CD4-positive, alpha-beta T cell treated with Interleukin-17A for 1 hour (primary cell): ENCODE measurements at regions not wholly inside any gene's neighbourhood (a gene's known extent, or its start where the extent isn't known, plus 50 kb on each side); places are given as distances from the start of the nearest gene placed in this dataset.

ENCODE experiments used
- DNase-seq: peaks from one replicate; pipeline ENCODE4 v3.0.0-alpha.2; 2020

DNA sequence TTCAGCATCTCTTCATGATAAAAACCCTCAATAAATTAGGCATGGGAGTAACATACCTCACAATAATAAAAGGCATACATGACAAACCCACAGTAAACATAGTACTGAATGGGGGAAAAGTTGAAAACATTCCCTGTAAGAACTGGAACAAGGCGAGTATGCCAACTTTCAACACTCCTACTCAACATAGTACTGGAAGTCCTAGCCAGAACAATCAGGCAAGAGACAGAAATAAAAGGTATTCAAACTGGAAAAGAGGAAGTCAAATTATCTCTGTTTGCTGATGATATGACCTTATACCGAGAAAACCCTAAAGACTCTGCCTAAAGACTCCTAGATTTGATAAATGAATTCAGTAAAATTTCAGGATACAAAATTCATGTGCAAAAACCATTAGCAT, 167.6 kb downstream of the TMEM38B start:
- DNase-seq = no peak

DNA sequence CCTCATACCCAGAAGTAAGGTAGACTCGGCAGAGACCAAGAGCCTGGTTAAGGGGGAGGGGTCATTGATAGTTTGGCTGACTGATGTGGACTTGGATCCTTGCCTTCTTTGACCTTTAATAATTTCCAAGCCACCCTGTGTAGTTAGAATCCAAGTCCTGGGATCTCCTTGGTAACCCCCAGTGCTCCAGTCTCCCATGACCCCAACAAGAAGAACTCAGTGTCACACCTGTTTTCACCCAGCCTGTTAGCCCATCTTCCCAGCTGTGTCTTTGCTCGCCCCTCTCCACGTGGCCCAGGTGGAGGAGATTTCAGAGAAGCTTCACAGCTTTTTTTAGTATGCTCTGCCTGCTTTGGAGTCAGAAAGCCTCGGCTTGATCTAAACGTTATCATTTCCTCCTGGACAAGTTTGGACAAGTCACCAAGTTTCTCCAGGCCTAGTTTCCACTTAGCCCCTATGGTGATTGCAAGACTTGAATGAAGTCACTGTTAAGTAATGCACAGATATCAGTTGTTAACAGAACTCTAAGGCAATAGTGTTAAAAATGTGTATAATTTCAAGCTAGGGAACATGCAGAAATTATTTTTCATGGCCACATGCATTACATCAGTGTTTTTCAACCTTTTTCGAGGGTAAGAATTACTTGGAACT, 170.0 kb downstream of the TMEM38B start:
- no peak for DNase-seq

DNA sequence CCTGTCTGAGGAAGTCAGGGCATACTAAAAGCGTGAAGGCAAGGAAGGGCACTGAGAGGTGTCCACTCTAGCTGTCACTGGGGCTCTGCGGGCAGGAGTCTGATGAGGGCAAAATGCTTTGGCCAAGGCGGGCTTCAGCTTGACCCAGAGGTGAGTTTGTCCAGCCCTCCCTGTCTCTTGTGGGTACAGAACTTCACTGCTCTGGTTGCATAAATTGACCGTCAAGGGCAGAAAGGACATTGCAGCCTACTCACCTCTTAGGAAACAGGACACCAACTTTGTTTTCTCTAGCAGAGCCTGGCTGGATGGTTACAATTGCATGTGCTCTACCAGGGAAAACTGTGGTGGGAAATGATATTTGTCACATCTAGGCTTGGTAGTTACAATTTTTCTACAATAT, 170.9 kb downstream of the TMEM38B start:
- DNase-seq = no peak

DNA sequence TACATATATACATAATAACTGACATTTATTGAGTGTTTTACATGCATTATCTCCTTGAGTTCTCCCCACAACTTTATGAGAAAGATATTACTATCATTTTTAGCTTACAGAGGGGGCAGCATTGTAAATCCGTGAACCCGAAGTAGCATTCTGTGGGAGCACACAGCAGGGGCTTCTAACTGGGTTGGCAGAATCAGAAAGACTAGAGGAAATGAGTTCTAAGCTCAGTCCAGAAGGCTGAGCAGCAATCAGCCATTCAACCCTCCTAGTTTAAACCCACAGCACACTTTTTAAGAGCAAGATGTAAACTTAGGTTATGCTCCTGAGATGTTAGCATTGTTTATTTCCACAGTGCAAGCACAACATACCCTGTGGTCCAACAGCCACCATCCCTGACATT, 177.2 kb downstream of the TMEM38B start:
- no peak for DNase-seq

DNA sequence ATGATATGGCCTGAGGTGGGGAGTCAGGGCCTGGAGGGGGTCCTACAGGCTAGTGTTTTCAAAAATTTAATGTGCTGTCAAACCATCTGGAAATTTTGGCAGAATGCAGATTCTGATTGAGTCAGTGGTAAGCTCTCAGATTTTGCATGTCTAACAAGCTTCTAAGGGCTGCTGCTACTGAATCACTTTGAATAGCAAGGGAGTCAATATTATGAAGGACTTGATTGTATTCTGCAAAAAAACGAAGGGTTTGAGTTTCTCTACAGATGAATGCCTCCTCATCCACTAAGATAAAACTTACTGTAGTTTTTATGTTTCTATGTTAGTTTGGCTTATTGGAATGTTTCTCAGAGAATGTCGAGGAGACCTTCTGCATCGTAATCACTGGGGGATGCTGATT, 179.5 kb downstream of the TMEM38B start:
- no peak for DNase-seq

DNA sequence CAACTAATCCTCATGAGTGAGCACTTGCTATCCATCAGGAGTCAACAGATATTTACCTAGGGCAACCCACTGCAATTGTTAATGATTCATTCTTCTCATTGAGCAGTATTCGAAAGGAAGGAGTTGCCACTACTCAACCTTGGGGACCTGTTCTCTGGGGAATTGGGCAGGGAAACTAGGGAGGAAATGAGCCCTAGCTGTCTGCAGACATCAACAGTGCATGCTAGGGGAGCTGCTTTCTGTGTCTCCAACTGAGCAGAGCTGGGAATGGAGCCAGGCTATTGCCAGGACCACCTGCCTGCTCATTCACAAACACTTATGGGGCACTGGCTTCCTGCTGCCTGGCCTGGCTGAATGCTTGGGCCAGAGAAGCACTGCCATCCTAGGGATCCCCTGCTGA, 183.4 kb downstream of the TMEM38B start:
- DNase-seq = no peak

DNA sequence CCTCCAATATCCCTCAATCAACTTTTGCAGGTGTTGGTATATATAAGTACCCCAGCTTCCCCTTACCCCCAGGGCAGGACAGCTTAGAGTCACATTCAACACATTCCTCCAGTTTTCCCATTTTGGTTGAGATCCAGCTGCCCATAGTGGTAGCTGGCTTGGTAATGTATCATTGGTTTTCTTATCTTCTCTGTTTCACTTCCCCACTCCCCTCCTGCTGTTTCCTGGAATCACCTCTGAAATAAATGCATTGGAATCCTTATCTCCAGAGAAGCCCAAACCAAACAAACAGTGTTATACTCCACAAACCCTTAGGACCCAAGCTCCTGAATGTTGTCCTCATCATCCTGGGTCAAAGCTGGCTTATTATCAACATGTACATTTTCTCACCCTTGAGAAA, 184.8 kb downstream of the TMEM38B start:
- DNase-seq = no peak

DNA sequence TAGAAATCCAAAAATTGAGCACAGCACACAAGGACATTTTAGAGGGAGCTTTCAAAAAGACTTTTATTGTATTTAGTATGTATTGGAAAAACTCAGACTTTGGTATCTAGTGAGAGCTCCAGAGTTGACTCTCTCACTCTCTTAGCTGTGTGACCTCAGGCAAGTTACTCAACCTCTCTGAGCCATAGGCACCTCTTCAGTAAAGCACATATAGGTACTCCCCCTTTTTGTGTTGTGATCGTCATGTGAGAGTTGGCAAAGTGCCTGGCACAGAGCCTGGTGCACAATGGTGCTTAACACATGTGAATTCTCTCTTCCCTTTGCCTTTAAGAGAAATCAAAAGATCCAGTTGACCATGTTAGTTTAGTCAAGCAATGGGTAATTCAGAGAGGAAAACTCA, 186.2 kb downstream of the TMEM38B start:
- DNase-seq = no peak

DNA sequence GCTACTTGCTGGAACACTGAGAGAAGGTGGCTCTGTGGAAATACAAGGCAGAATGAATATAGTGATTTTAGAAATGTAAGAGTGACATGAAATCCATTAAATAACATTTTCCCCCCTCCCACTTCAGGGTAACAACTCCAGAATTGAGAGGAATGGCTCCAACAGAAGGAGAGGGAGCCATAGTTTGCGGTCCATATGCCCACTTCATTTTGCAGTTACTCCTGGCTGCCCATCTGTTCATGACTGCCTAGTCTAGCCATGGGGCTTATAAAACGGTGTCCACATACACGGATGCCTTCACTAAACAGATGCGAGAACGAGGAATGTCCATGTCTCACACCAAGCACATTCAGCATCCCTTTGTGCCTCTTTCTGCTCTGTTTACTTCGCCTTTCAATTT, 186.7 kb downstream of the TMEM38B start:
- no peak for DNase-seq

DNA sequence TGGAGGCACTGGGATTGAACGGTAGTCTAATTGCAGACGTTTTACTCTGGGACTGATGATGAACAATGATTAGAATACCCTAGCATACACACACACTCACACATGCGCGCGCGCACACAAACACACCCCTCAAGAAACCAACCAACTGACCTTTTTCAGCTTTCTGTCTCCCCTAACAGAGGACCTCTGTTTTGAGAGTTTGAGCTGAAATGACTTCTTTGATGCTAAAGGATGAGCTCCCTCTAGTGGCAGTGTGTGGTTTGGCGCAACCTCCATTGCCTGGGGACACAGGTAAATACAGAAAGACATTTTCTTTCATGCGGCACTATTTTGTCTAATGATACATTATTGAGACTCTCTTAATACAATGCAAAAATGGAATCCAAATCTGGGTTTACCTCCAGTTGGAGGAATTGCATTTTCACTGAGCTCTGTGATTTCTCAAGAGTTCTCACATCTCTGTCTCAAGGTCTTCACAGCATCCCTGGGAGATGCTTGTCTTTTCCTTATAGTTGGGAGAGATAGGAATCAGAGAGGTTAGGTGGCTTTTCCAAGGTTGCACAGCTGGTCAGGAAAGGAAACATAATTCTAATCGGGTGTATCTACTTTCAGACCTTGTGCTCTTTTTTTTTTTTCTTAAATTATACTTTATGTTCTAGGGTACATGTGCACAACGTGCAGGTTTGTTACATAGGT, 187.5 kb downstream of the TMEM38B start:
- peak; percentile 64 for DNase-seq

DNA sequence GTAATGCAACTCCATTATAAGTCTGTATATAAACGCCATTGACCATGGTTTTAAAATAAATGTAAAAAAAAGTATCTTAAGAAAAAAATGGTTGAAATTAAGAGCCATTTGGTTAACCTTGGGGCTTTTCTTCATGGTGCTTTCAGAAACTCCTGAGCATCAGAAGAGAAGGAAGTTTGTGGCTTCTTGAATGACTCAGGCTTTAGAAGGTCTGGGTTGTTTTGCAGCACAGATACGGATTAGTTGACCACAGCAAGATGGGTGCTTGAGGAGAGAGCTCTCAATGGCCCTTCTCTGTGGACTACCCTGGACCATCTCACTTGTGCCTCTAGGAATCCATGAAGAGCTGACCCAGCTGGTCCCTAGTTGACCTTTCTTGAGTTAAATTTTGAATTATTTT, 189.5 kb downstream of the TMEM38B start:
- DNase-seq = no peak

DNA sequence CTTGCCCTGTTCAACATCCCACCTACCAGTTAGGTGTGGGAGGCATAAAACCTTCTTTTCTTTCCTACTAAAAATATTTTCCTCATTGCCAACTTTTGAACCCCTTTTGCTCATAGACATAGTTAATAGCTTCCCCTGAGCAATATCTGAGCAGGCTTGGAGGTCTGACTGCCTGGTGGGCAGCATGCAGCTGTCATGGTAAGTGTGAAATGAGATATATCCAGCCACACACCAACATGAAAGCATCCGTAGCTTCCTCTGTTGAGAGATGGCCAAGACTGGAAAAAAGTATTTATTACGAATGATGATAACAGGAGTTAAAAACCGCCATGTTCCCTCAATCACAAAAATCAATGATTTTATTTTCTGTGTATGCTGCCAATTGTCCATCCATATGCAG, 190.1 kb downstream of the TMEM38B start:
- DNase-seq = no peak

DNA sequence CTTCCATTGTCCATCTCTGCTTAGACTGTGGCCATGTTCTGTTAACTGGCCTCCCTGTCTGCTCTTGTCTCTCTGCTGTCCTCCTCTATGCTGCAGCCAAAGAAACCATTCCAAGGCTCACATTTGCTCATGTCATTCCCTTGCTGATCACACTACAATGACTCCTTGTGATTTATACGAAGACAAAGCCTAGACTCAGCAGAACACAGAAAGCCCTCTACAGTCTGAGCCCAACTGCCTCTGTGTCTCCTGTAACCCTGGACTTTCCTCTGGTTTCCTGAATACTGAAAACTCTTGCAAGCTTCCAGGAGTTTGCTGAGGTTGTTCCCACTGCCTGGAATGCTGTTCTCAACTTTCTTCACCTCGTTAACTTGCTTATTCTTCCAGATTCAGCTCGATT, 191.8 kb downstream of the TMEM38B start:
- no peak for DNase-seq

DNA sequence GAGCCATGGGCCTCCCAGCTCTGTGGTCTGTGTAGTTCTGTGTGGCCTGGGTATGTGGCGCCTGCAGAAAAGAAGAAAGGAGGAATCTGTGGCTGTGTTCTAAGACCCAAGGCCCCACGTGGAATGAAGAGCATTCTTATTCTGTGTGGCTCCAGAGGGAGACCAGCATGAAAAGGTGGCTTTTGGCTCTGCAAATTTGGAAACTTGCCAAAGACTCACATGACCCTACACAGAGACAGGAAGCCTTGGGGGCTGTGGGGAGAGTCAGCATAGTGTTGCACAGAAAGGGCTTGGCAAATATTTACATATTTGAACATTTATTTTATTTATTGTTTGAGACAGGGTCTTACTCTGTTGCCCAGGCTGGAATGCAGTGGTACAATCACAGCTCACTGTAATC, 193.3 kb downstream of the TMEM38B start:
- no peak for DNase-seq

DNA sequence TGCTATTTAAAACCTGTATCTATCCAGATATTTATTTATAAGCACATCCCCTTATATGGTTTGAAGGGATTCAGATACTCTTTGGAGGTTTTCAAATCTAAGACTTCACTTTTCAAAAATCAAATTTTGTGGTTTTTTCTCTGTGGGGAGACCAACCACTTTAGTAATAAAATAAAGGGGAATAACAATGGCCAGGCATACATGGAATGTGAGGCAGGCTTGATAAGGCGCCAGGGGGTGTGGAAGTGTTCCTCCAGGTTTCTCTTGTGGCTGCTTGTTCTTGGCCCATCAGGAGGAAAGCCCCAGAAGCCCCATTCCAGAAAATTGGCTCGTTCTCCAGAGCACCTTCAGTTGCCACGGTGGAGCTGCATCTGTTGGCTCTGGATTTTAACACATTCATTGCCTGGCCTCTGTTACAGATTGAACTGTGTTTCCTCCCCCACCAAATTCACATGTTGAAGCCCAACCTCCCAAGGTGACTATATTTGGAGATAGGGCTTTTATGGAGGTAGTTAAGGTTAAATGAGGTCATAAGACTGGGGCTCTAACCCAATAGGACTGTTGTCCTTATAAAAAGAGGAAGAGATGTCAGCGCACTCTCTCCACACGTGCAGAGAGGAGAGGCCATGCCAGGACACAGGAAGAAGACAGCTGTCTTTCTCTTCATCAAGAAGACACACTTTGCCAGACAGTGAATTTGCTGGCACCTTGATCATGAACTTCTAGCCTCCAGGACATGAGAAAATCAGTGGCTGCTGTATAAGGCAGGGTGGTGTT, 195.9 kb downstream of the TMEM38B start:
- no peak for DNase-seq

DNA sequence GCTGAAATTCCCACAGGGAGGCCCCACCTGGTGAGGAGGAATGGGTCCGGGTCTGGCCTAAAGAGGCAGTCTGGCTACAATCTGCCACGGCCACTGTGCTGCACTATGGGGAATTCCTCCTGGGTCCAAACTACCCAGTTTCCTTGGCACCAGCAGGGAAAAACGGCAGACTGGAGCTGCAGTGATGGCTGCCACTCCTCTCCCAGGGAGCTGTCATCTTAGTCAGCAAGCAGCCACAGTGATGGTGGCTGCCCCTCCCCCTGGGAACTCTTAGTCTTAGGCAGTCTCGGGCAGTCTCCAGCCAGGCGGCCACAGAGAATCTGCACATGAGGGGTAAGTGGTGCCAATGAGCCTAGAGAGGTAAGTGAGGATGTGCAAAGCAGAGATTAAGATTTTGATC, 205.8 kb downstream of the TMEM38B start:
- no peak for DNase-seq

DNA sequence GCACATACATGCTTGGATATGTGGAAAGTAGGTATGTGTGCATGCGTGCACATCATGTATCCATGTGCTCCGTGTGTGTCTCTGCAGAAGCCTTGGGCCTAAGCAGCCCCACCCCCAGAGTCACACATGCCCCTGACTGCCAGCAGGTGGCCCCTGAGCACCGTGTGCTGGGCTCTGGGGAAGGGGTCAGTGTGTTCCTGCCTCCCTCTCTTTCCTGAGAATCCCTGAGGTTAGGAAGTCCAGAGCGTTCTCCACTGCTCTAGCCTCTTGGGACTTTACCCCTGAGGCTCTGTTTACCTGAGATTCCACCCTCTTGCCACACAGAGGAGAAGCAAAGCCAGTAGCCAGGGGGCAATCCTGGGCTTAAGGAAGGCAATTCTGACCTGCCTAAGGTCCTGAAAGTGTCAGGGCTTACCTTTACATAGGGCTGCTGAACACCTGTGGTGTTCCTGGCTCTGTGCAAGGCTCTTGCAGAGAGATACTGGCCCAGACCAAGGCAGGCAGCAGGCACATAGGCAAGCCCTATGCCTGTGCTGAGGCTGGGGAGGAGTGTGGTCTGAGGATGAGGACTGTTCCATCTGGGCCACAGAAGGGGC, 207.3 kb downstream of the TMEM38B start:
- DNase-seq = no peak

DNA sequence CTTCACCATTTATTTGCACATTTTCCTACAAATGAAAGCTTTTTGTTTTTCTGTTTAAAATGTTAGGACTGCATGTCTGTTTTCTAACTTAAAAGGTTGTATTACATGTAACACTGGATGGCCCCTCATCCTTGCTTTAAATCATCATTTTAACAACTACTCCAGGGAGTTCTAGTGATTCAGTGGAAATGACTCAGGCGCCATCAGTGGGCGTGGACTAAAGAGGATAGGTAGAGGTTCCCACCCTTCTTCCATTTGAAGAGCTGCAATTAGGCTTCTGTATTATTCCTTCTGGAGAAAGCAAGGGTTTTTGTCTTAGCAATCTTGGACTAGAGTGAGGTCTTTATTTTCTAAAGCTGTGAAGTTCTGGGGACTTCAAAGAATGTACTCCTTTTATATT, 213.7 kb downstream of the TMEM38B start:
- no peak for DNase-seq

DNA sequence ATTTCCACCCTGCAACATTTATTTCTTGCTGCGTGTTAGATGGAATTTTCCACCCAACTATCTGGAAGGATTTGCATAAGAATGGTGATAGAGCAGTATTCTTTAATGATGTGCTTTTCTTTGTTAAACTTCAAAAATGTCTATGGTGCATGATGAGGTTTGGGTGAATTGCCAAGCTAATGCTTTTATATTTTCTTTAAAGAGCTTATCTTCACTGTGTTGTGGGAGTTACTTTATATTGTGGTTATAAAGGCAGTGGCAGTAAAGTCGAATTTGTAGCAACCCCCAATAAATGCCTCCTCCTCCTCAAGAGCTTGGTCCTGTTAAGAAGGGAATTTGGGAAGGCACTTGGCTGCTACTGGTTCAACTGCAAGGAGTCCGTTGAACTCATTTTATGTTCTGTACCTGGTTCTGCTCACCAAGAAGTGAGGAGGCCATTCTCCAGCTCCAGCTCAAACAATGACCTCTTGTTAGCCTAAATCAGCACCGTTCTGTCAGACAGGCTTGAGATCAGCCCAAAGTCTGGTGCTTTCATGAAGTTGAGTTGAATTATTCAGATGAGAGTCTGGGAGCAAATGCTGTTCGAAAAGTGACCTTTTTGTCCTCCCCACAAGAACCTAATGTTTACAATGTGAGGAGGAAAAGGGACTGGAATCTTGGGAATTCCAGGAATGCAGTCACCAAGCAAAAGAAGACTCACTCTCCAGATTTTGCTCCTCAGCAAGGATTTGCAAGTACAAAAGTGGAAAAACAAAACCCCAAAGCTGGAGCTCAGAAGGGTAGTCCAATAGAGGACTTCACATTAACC, 217.0 kb downstream of the TMEM38B start:
- DNase-seq = no peak

DNA sequence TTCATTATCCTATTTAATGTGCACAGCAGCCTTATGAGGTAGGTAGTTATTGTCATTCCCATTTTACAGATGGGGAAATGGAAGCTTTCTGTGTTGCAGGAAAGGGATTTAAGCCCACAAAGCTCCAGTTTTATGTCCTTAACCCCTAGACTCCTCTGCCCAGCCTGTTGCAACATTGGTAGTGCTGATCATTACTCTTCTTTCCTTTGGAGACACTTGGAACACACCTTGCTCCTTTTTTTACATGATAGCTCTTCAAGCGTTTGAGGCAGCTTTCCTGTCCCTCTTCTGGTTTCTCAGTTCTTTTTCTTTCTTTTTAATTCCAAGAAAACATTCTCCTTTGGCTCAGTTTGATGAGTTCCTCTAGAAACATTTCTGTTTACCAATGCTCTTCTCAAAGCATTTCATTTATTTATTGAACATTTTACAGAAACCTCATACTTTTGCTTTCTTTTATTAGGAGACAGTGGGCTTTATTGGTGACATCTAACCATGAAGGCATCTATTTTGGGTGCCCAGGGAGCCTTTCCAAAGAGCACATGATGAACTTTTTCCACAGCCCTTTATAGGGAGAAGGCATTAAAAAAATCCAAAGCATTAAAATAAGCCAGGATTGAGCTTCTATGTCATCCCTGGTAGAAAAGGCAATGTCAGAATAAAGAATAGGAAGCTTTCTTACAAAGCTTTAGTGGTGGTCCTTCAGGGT, 218.0 kb downstream of the TMEM38B start:
- DNase-seq = no peak

DNA sequence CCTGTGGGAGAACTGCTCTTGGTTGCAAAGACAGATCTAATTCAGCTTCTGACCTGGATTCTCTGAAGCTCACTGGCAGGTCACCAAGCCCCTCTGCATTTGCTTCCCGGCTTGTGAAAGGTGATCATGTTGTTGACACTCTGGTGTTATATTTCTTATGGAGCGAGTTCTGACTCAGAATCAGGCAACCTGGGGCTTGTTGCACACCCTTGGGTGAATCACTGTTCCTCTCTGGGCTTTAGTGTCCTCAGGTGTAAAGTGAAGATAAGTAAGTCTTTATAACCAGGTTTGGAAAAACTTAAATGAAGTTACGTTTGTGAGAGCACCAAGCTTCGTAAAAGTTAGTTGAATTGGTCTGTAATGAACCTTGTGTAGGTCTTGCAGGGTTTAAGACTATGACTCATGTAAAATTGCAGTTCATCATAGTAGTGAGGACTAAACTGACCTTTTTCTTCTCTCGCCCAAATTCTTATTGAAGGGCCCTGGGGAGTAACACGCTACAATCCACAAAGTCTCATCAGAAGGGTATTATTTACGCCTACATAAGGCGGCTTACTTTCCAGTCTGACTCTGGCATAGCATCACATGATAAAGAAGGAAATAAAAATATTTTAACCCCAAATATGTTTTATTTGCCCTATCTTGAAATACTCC, 218.6 kb downstream of the TMEM38B start:
- no peak for DNase-seq
